ENCODE measurements at regions not wholly inside any gene's neighbourhood (a gene's known extent, or its start where the extent isn't known, plus 50 kb on each side); places are given as distances from the start of the nearest gene placed in this dataset.

- TF ChIP-seq GABPA (IDR thresholded peaks at IDR 0.05; ENCODE audit: low read depth), result no peak
- TF ChIP-seq, protein P1, sequence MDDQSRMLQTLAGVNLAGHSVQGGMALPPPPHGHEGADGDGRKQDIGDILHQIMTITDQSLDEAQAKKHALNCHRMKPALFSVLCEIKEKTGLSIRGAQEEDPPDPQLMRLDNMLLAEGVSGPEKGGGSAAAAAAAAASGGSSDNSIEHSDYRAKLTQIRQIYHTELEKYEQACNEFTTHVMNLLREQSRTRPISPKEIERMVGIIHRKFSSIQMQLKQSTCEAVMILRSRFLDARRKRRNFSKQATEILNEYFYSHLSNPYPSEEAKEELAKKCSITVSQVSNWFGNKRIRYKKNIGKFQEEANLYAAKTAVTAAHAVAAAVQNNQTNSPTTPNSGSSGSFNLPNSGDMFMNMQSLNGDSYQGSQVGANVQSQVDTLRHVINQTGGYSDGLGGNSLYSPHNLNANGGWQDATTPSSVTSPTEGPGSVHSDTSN (IDR thresholded peaks at IDR 0.05), result no peak
- TF ChIP-seq RFX5 (IDR thresholded peaks at IDR 0.05; ENCODE audit: low read length), result no peak
- TF ChIP-seq RCOR1 (IDR thresholded peaks at IDR 0.05; ENCODE audit: low read length), result peak; percentile 70; the same call in 1 of the 2 replicates
- TF ChIP-seq CHD2 (IDR thresholded peaks at IDR 0.05; ENCODE audit: low read length, partially characterized antibody), result no peak
These were observed 189.0 kb upstream of the COPS8 start (continued) for GRCh38 chr2:236896688-236897087.

GRCh38 chr2:236899146-236899545 is 186.5 kb upstream of the COPS8 start:
- Histone ChIP-seq H3K9me2 (no peaks in the 10 kb centered on the region), H3K27me3 (ENCODE audit: insufficient read depth) (peaks cover 4% of the 10 kb centered on the region; the same call in 1 of the 2 replicates), H3K9me3 (no peaks in the 10 kb centered on the region), H3K36me3 (replicated peaks in 1 of 2; ENCODE audit: control insufficient read depth in 1 of 2, insufficient read depth in 2 of 2, low read length in 1 of 2) (no peaks in the 10 kb centered on the region), H2AFZ (ENCODE audit: low read depth) (no peak overlapping the region), H3K9ac (no peak overlapping the region), H3K4me1 (ENCODE audit: control insufficient read depth in 1 of 2, insufficient read depth in 2 of 2, low read depth in 1 of 2, low read length in 1 of 2) (peaks cover 0 to 5% of the 10 kb centered on the region in 2 experiments; a peak in 2 of 4 replicates), H3F3A (replicated peaks; ENCODE audit: insufficient read depth) (no peaks in the 10 kb centered on the region), H3K4me3 (ENCODE audit: low read depth in 2 of 2, low read length in 1 of 2) (no peak overlapping the region), H3K4me2 (no peak overlapping the region), H3K27ac (ENCODE audit: low read depth in 2 of 2, low read length in 1 of 2) (no peak overlapping the region), H4K20me1 (ENCODE audit: insufficient read depth) (no peaks in the 10 kb centered on the region), H3K79me2 (ENCODE audit: insufficient read depth) (no peaks in the 10 kb centered on the region)
- 55% methylated on average over 6 of the region's 6 CpGs for WGBS (ENCODE audit: low lambda C conversion rate)
- CTCF ChIA-PET, result interaction anchor here (0.7 kb wide), 1 partner anchor 129 kb away, joined by 3 read pairs; no protein-coding TSS in a partner anchor
- POLR2A ChIA-PET, result no interaction called here
- no peak for DNase-seq
- no peak for TF ChIP-seq YY1 (IDR thresholded peaks at IDR 0.05; ENCODE audit: low read depth)
- no peak for TF ChIP-seq EZH2phosphoT487 (IDR thresholded peaks at IDR 0.05; ENCODE audit: borderline replicate concordance, low read depth)
- no peak for TF ChIP-seq NFIC (IDR thresholded peaks at IDR 0.05; ENCODE audit: borderline replicate concordance)
- TF ChIP-seq FOXM1 (IDR thresholded peaks at IDR 0.05; ENCODE audit: low read depth), result no peak
- TF ChIP-seq POLR2AphosphoS5 (IDR thresholded peaks at IDR 0.05; ENCODE audit: low read depth, low read length), result no peak
- TF ChIP-seq REST (IDR thresholded peaks at IDR 0.05; ENCODE audit: low read depth, low read length), result no peak
- TF ChIP-seq SMC3 (IDR thresholded peaks at IDR 0.05; ENCODE audit: low read depth, low read length), result no peak
- TF ChIP-seq, protein P1 (IDR thresholded peaks at IDR 0.05), result no peak
- TF ChIP-seq FOSL2 (IDR thresholded peaks at IDR 0.05; ENCODE audit: borderline replicate concordance, low read depth), result no peak
- TF ChIP-seq EP300 (IDR thresholded peaks at IDR 0.05; ENCODE audit: borderline replicate concordance in 1 of 2, low read depth in 1 of 2, low read length in 1 of 2), result no peak
- TF ChIP-seq, protein P2, sequence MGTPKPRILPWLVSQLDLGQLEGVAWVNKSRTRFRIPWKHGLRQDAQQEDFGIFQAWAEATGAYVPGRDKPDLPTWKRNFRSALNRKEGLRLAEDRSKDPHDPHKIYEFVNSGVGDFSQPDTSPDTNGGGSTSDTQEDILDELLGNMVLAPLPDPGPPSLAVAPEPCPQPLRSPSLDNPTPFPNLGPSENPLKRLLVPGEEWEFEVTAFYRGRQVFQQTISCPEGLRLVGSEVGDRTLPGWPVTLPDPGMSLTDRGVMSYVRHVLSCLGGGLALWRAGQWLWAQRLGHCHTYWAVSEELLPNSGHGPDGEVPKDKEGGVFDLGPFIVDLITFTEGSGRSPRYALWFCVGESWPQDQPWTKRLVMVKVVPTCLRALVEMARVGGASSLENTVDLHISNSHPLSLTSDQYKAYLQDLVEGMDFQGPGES (IDR thresholded peaks at IDR 0.05; ENCODE audit: low read depth, low read length), result no peak
- TF ChIP-seq USF2 (IDR thresholded peaks at IDR 0.05; ENCODE audit: borderline replicate concordance, low read depth, low read length), result no peak
- TF ChIP-seq, protein P3, sequence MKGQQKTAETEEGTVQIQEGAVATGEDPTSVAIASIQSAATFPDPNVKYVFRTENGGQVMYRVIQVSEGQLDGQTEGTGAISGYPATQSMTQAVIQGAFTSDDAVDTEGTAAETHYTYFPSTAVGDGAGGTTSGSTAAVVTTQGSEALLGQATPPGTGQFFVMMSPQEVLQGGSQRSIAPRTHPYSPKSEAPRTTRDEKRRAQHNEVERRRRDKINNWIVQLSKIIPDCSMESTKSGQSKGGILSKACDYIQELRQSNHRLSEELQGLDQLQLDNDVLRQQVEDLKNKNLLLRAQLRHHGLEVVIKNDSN (IDR thresholded peaks at IDR 0.05; ENCODE audit: borderline replicate concordance, low read depth), result no peak
- no peak for TF ChIP-seq RAD21 (IDR thresholded peaks at IDR 0.05; ENCODE audit: low read length)
- TF ChIP-seq GABPA (IDR thresholded peaks at IDR 0.05; ENCODE audit: low read depth), result no peak
- TF ChIP-seq, protein P4, sequence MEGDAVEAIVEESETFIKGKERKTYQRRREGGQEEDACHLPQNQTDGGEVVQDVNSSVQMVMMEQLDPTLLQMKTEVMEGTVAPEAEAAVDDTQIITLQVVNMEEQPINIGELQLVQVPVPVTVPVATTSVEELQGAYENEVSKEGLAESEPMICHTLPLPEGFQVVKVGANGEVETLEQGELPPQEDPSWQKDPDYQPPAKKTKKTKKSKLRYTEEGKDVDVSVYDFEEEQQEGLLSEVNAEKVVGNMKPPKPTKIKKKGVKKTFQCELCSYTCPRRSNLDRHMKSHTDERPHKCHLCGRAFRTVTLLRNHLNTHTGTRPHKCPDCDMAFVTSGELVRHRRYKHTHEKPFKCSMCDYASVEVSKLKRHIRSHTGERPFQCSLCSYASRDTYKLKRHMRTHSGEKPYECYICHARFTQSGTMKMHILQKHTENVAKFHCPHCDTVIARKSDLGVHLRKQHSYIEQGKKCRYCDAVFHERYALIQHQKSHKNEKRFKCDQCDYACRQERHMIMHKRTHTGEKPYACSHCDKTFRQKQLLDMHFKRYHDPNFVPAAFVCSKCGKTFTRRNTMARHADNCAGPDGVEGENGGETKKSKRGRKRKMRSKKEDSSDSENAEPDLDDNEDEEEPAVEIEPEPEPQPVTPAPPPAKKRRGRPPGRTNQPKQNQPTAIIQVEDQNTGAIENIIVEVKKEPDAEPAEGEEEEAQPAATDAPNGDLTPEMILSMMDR (IDR thresholded peaks at IDR 0.05), result no peak
- no peak for TF ChIP-seq SIN3A (IDR thresholded peaks at IDR 0.05; ENCODE audit: borderline replicate concordance, low read depth, low read length)
- no peak for TF ChIP-seq TAF1 (IDR thresholded peaks at IDR 0.05; ENCODE audit: borderline replicate concordance, low read depth, low read length)
